ENCODE measurements at regions not wholly inside any gene's neighbourhood (a gene's known extent, or its start where the extent isn't known, plus 50 kb on each side); places are given as distances from the start of the nearest gene placed in this dataset.

DNA sequence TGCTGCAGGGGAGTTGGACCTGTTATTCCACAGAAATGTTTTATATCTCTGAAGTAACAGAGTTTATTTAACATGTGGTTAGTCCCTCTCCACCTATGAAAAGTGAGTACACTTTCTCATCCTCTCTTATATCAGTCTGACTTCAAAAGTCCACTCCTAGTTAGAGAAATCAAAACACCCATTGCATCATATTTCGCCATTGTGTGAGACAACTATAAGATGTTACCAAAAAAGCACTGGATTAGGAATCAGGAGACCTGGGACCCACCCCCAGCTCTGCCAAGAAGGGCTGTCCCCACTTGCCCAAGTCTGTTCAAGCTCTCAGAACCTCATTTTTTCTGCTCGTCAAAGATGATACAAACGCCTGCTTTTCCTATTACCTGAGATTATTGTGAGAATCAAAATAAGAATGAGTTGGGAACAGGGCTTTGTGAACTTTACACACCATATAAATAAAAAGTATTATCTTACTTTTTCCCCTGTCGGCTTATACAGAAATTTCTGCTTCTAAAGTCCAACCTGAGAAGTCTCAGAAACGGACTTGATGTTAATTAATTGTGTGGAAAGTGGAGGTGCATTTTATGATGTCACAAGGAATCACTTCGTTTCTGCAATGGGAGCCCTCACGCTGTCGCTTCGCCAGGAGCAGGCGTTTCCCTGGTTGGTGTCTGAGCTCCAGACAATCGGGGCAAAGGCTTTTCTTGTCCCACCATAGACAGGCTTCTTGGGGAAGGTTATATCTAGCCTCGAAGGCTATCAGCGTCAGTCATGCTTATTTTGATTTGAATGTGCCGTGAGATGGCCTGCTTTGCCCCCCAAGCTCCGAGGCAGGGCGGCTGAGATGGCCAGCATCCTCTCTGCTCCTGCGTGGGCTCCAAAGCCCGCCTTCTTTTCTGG is 89.6 kb upstream of the ZNF516 start:
- TF ChIP-seq, protein P1, sequence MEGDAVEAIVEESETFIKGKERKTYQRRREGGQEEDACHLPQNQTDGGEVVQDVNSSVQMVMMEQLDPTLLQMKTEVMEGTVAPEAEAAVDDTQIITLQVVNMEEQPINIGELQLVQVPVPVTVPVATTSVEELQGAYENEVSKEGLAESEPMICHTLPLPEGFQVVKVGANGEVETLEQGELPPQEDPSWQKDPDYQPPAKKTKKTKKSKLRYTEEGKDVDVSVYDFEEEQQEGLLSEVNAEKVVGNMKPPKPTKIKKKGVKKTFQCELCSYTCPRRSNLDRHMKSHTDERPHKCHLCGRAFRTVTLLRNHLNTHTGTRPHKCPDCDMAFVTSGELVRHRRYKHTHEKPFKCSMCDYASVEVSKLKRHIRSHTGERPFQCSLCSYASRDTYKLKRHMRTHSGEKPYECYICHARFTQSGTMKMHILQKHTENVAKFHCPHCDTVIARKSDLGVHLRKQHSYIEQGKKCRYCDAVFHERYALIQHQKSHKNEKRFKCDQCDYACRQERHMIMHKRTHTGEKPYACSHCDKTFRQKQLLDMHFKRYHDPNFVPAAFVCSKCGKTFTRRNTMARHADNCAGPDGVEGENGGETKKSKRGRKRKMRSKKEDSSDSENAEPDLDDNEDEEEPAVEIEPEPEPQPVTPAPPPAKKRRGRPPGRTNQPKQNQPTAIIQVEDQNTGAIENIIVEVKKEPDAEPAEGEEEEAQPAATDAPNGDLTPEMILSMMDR (IDR thresholded peaks at IDR 0.05 in 2 of 3, conservative IDR thresholded peaks at IDR 0.05 in 1 of 3; ENCODE audit: borderline replicate concordance in 1 of 3, insufficient read depth in 1 of 3, low read depth in 2 of 3, low read length in 2 of 3) = no peak
- TF ChIP-seq ZFX (IDR thresholded peaks at IDR 0.05) (no peak), POLR2AphosphoS5 (IDR thresholded peaks at IDR 0.05; ENCODE audit: low read depth, low read length) (no peak), ZNF274 (IDR thresholded peaks at IDR 0.05; ENCODE audit: low read depth, low read length) (no peak), SIN3A (IDR thresholded peaks at IDR 0.05; ENCODE audit: low read depth) (no peak), YY1 (IDR thresholded peaks at IDR 0.05; ENCODE audit: extremely low read depth, insufficient replicate concordance, low read depth, low read length) (no peak), CEBPB (IDR thresholded peaks at IDR 0.05; ENCODE audit: low read depth) (no peak)
- TF ChIP-seq, protein P2, sequence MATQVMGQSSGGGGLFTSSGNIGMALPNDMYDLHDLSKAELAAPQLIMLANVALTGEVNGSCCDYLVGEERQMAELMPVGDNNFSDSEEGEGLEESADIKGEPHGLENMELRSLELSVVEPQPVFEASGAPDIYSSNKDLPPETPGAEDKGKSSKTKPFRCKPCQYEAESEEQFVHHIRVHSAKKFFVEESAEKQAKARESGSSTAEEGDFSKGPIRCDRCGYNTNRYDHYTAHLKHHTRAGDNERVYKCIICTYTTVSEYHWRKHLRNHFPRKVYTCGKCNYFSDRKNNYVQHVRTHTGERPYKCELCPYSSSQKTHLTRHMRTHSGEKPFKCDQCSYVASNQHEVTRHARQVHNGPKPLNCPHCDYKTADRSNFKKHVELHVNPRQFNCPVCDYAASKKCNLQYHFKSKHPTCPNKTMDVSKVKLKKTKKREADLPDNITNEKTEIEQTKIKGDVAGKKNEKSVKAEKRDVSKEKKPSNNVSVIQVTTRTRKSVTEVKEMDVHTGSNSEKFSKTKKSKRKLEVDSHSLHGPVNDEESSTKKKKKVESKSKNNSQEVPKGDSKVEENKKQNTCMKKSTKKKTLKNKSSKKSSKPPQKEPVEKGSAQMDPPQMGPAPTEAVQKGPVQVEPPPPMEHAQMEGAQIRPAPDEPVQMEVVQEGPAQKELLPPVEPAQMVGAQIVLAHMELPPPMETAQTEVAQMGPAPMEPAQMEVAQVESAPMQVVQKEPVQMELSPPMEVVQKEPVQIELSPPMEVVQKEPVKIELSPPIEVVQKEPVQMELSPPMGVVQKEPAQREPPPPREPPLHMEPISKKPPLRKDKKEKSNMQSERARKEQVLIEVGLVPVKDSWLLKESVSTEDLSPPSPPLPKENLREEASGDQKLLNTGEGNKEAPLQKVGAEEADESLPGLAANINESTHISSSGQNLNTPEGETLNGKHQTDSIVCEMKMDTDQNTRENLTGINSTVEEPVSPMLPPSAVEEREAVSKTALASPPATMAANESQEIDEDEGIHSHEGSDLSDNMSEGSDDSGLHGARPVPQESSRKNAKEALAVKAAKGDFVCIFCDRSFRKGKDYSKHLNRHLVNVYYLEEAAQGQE (IDR thresholded peaks at IDR 0.05; ENCODE audit: low read depth) = no peak

Data from HCT116 (cell line).